ENCODE measurements at regions not wholly inside any gene's neighbourhood (a gene's known extent, or its start where the extent isn't known, plus 50 kb on each side); places are given as distances from the start of the nearest gene placed in this dataset.
A peak's percentile ranks its signal among the peaks of the same experiment; 100 is the strongest.
"Not testable (repeated sequence)": the region's sequence is repeated elsewhere in the genome, so short reads cannot be mapped to it uniquely, and the experiment has no call there.

DNA sequence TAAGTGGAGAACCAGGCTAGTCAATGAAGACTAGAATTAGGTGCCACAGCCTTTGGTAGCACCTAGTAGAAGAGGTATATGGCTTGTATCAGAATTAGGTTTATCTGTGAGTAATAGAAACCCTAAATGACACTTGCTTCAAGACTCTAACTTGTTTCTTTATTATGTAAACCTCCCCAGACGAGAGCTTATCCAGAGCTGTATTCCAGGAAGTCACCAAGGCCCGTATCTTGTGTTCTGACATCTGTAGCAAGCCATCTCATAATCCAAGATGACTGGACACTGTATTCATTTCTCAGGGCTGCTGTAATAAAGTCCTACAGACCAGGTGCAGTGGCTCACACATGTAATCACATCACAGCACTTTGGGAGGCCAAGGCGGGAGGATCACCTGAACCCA lies 56.7 kb upstream of the PPP1R12A start:
- DNase-seq (ENCODE audit: low read depth) = no peak

DNA sequence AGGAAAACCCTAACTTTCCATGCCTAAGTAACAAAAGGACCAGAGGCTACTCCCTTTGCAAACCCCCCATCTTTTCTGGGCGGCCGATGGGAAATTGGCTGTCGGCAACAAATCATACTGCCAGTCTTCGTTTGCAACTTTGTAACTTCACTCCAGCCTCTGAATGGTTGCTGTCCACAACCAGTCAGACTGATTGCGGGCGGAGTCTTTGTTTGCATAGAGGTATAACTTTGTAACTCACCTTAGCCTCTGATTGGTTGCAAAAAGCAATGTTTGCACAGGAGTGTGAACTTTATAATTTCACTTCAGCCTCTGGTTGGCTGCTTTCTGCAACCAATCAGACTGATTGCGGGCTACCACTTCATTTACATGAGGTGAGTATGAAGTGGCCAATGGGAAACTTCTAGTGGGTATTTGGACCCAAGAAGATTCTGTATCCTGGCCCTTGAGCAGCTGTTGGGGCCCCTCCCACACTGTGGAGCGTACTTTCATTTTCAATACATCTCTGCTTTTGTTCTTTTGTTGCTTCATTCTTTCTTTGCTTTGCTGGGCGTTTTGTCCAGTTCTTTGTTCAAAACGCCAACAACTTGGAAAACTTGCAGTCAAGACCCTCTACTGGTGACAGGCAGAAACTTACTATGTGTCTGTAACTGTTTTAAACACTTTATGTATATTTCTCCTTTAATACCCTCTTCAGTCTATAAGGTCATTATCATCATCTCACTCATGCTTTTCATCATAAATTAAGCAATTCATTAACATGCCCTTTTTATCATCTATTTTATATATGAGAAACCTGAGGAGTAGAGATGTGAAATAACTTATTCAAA lies 55.8 kb upstream of the PPP1R12A start:
- DNase-seq (ENCODE audit: low read depth) = not testable (repeated sequence)

DNA sequence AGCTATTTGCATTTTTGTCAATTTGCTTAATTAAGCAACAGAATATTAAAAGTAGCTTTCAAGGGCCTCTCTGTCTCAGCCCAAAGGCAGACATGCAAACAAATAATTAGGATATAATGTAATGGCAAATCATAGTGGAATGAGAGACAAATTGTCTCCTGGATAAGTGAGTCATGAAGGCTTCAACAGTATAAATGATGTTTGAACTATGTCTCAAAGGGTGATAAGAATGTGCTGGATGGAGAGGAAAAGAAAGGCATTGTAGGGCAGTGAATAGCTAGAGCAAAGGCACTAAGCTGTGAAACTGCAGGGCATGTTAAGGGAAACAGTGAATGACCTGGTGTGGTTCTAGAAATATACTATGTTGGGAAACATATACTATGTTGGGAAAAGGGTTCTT lies 53.5 kb upstream of the PPP1R12A start:
- peak; percentile 9 for DNase-seq (ENCODE audit: low read depth)

DNA sequence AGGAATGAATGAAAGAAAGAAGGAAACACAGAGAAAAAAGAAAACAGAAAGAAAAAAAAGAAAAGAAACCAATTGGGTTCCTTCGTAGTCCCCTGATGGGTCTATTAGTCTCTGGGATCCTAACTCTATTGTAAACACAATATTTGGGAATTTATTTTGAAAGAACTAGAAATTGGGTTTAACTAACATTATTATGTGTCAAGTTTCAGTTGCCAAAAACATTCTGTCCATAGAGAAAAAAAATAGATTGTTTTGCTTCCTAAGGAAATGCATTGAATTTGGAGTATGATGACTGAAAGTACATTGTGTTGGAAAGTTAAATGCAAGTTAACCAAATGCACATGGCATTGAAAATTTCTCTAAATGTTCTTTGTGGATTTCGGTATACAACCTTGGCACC lies 52.8 kb upstream of the PPP1R12A start:
- no peak for DNase-seq (ENCODE audit: low read depth)

Measured in non-pigmented ciliary epithelial cell (primary cell).